GM12872 (cell line): ENCODE measurements at regions not wholly inside any gene's neighbourhood (a gene's known extent, or its start where the extent isn't known, plus 50 kb on each side); places are given as distances from the start of the nearest gene placed in this dataset.

Experiments
- TF ChIP-seq, protein P1 (sequence below): IDR thresholded peaks from 3 replicates; pipeline ENCODE4 v1.5.1; 2011; ENCODE audit warnings: low read depth, mild to moderate bottlenecking, low read length, moderate library complexity; ENCODE audit not compliant: insufficient read depth

DNA sequence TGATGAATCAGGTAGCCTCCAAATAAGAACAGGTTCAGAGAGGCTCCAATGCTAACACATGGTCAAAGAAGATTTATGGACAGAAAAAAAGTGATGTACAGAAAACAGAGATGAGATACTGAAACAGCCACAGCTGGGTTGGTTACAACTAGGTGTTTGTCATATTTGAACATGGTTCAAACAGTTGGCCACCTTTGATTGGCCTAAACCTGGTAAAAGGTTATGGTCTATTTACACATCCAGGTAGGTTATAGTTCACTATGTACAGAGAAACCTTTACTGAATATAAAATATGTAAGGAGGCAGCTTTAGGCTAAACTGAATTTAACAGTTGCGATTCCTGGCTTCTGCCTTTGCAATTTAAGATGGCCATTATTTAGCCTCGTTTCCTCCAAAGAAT, 134.0 kb upstream of the ZNF366 start:
- TF ChIP-seq, protein P1, sequence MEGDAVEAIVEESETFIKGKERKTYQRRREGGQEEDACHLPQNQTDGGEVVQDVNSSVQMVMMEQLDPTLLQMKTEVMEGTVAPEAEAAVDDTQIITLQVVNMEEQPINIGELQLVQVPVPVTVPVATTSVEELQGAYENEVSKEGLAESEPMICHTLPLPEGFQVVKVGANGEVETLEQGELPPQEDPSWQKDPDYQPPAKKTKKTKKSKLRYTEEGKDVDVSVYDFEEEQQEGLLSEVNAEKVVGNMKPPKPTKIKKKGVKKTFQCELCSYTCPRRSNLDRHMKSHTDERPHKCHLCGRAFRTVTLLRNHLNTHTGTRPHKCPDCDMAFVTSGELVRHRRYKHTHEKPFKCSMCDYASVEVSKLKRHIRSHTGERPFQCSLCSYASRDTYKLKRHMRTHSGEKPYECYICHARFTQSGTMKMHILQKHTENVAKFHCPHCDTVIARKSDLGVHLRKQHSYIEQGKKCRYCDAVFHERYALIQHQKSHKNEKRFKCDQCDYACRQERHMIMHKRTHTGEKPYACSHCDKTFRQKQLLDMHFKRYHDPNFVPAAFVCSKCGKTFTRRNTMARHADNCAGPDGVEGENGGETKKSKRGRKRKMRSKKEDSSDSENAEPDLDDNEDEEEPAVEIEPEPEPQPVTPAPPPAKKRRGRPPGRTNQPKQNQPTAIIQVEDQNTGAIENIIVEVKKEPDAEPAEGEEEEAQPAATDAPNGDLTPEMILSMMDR: no peak

GRCh38 chr5:72637058-72637457, 129.8 kb upstream of the ZNF366 start:
- TF ChIP-seq, protein P1: no peak

DNA sequence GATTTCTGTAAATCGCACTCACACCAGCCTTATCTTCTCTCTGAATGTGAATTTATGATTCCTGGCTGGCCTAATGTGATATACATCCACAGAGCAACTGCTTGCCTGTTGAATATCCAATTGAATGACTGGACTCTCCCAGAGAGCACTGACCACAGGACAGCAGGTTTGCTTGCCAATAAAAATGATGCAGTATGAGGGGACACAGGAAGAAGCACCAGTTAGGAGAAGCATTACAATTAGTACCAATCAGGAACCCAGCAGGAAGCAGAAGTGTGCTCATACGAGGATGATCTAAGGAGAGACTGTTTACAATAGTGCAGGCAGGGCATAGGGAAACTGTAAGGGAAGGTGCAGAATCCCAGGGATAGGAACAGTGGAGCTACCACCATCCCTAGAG, 127.2 kb upstream of the ZNF366 start:
- TF ChIP-seq, protein P1: no peak

DNA sequence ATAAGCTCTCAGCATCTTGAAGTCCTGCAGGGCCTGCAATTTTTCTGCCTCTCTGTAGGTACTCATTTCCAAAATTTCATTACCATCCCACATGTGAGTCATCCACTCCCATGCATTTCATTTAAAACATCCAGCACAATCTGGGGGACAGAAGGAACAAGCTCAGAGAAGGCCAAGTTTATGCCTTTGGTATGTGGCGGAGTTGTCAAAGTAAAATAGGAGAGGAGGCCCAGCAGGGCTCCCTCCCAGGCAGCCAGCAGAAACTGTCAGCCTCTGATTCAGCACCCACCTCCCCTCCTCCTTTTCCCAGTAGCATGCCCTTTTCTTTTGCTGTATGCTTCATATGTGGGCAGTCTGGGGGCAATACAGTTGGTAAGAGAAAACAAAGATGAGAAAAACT, 126.4 kb upstream of the ZNF366 start:
- TF ChIP-seq, protein P1: no peak

- TF ChIP-seq, protein P1: no peak
These were observed 125.8 kb upstream of the ZNF366 start for GRCh38 chr5:72633041-72633445.

- TF ChIP-seq, protein P1: no peak
These were observed 123.5 kb upstream of the ZNF366 start for GRCh38 chr5:72630721-72631120.

- TF ChIP-seq, protein P1: no peak
These were observed 122.9 kb upstream of the ZNF366 start for GRCh38 chr5:72630081-72630480.
